ENCODE measurements at regions not wholly inside any gene's neighbourhood (a gene's known extent, or its start where the extent isn't known, plus 50 kb on each side); places are given as distances from the start of the nearest gene placed in this dataset.

DNA sequence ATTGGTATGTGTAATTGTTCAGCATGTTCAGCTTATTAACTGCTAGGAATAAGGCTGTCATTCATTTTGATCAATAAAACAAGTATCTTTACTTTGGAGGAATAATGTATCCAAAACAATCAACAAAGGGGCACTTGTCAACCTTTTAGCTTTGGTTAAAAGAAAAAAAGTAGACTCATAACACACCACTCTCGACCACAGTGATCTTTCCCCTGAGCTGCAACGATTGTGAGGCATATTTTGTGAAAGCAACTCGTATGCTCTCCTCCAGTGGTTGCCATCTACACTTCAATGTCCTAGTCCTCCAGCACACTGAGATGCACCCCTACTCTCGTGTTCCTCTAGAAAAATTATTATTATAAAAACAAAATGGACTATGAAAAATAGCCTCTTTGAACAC, 60.1 kb upstream of the PDE7B start:
- intact Hi-C loops (cut with micrococcal nuclease) = no loop called here
- H3K79me2 ChIP-seq (ENCODE audit: control insufficient read depth, insufficient read depth, low read length) = no peaks in the 10 kb centered on the region
- ChIA-PET CTCF (no interaction called here), POLR2A (no interaction called here)
- no peaks in the 10 kb centered on the region for H3K36me3 ChIP-seq (replicated peaks in 1 of 2; ENCODE audit: control extremely low read depth in 1 of 2, control insufficient read depth in 1 of 2, extremely low read depth in 1 of 2, insufficient read depth in 2 of 2, low read length in 1 of 2)
- no peaks in the 10 kb centered on the region for H3K9me3 ChIP-seq (ENCODE audit: control extremely low read depth in 1 of 3, control insufficient read depth in 2 of 3, insufficient read depth in 1 of 3, low read length in 2 of 3)
- DNase-seq (no peak), ATAC-seq (ENCODE audit: low read depth) (no peak)
- H3K4me1 ChIP-seq (ENCODE audit: control insufficient read depth in 2 of 2, insufficient read depth in 2 of 2, low read length in 2 of 2) = no peaks in the 10 kb centered on the region
- no peak overlapping the region for H3K4me2 ChIP-seq (replicated peaks; ENCODE audit: low read depth, low read length, poor library complexity, severe bottlenecking)
- no peak overlapping the region for H3K27ac ChIP-seq (ENCODE audit: low read length in 2 of 2)
- H4K20me1 ChIP-seq (ENCODE audit: control insufficient read depth, insufficient read depth, low read length, poor library complexity, severe bottlenecking) = no peaks in the 10 kb centered on the region
- H3K9ac ChIP-seq (ENCODE audit: low read length) = no peak overlapping the region
- H3K27ac Mint-ChIP-seq = no peak overlapping the region
- H3K4me1 Mint-ChIP-seq = no peaks in the 10 kb centered on the region
- H3K27me3 Mint-ChIP-seq = peaks cover 7% of the 10 kb centered on the region
- no peak overlapping the region for H3K4me3 Mint-ChIP-seq
- H3K9me3 Mint-ChIP-seq (ENCODE audit: insufficient read depth) = no peaks in the 10 kb centered on the region
- no peak overlapping the region for H2AFZ ChIP-seq (ENCODE audit: insufficient read depth, low read depth, low read length, poor library complexity, severe bottlenecking)
- TF ChIP-seq, protein P1, sequence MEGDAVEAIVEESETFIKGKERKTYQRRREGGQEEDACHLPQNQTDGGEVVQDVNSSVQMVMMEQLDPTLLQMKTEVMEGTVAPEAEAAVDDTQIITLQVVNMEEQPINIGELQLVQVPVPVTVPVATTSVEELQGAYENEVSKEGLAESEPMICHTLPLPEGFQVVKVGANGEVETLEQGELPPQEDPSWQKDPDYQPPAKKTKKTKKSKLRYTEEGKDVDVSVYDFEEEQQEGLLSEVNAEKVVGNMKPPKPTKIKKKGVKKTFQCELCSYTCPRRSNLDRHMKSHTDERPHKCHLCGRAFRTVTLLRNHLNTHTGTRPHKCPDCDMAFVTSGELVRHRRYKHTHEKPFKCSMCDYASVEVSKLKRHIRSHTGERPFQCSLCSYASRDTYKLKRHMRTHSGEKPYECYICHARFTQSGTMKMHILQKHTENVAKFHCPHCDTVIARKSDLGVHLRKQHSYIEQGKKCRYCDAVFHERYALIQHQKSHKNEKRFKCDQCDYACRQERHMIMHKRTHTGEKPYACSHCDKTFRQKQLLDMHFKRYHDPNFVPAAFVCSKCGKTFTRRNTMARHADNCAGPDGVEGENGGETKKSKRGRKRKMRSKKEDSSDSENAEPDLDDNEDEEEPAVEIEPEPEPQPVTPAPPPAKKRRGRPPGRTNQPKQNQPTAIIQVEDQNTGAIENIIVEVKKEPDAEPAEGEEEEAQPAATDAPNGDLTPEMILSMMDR (IDR thresholded peaks at IDR 0.05) = no peak
- no peak for TF ChIP-seq EZH2 (IDR thresholded peaks at IDR 0.05; ENCODE audit: borderline replicate concordance, insufficient read depth, low read depth, low read length, poor library complexity, severe bottlenecking)
- WGBS (ENCODE audit: insufficient coverage) = 80% methylated on average over 3 of the region's 4 CpGs
- H3K4me3 ChIP-seq (ENCODE audit: control extremely low read depth in 1 of 5, extremely low read depth in 1 of 5, insufficient read depth in 1 of 5, low read depth in 2 of 5, low read length in 4 of 5) = no peak overlapping the region
- no peaks in the 10 kb centered on the region for H3K27me3 ChIP-seq (replicated peaks in 1 of 4; ENCODE audit: control extremely low read depth in 1 of 4, control insufficient read depth in 3 of 4, insufficient read depth in 4 of 4, low read length in 3 of 4)

DNA sequence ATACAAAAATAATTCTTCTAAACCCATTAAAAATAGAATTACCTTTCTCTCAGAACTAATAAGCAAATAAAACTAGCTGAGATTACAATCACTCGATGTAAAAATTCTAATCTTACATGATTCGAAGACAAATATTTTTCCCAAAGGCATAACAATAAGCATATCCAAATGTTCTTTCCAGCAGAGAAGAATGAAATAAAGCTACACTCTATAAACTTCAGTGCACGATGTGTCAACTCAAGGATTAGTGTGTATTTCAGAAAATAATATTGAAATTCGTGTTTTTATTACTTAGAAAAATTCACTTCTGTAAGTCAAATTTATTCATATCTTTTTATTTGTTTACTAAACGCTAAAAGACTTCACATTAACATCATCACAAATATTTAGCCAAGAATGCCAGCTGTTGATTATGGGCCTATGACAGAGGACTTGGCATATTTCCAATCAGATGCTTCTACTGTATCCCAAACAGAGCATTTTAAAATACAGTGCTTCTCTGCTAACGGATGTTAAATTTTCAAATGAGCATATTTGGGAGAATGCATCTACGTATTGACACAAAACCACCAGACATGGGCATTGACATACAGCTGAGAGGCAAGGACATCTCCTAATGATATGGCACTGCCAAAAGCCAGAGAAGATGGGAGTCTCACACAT, 54.7 kb upstream of the PDE7B start:
- no peak overlapping the region for H2AFZ ChIP-seq (ENCODE audit: insufficient read depth, low read depth, low read length, poor library complexity, severe bottlenecking)

More for the DNA sequence above, 54.7 kb upstream of the PDE7B start:
- H3K27me3 Mint-ChIP-seq = peaks cover 7% of the 10 kb centered on the region
- Histone ChIP-seq H3K9ac (ENCODE audit: low read length) (no peak overlapping the region), H3K79me2 (ENCODE audit: control insufficient read depth, insufficient read depth, low read length) (no peaks in the 10 kb centered on the region), H3K27ac (ENCODE audit: low read length in 2 of 2) (no peak overlapping the region), H3K27me3 (replicated peaks in 1 of 4; ENCODE audit: control extremely low read depth in 1 of 4, control insufficient read depth in 3 of 4, insufficient read depth in 4 of 4, low read length in 3 of 4) (no peaks in the 10 kb centered on the region), H3K36me3 (replicated peaks in 1 of 2; ENCODE audit: control extremely low read depth in 1 of 2, control insufficient read depth in 1 of 2, extremely low read depth in 1 of 2, insufficient read depth in 2 of 2, low read length in 1 of 2) (no peaks in the 10 kb centered on the region), H3K9me3 (ENCODE audit: control extremely low read depth in 1 of 3, control insufficient read depth in 2 of 3, insufficient read depth in 1 of 3, low read length in 2 of 3) (no peaks in the 10 kb centered on the region), H3K4me3 (ENCODE audit: control extremely low read depth in 1 of 5, extremely low read depth in 1 of 5, insufficient read depth in 1 of 5, low read depth in 2 of 5, low read length in 4 of 5) (no peak overlapping the region), H4K20me1 (ENCODE audit: control insufficient read depth, insufficient read depth, low read length, poor library complexity, severe bottlenecking) (no peaks in the 10 kb centered on the region), H3K4me1 (ENCODE audit: control insufficient read depth in 2 of 2, insufficient read depth in 2 of 2, low read length in 2 of 2) (no peaks in the 10 kb centered on the region), H3K4me2 (replicated peaks; ENCODE audit: low read depth, low read length, poor library complexity, severe bottlenecking) (no peak overlapping the region)
- ATAC-seq (ENCODE audit: low read depth) (no peak), DNase-seq (no peak)
- H3K9me3 Mint-ChIP-seq (ENCODE audit: insufficient read depth) = no peaks in the 10 kb centered on the region
- 100% methylated on average over 3 of the region's 7 CpGs for WGBS (ENCODE audit: insufficient coverage)
- ChIA-PET POLR2A (no interaction called here), CTCF (interaction anchor here (0.8 kb wide), 1 partner anchor 113 kb away, joined by 3 read pairs; no protein-coding TSS in a partner anchor)
- no peak for TF ChIP-seq EZH2 (IDR thresholded peaks at IDR 0.05; ENCODE audit: borderline replicate concordance, insufficient read depth, low read depth, low read length, poor library complexity, severe bottlenecking)
- TF ChIP-seq, protein P1 (IDR thresholded peaks at IDR 0.05) = no peak
- intact Hi-C loops (cut with micrococcal nuclease) = no loop called here
- H3K4me1 Mint-ChIP-seq = peaks cover 7% of the 10 kb centered on the region
- H3K4me3 Mint-ChIP-seq = no peak overlapping the region
- H3K27ac Mint-ChIP-seq = no peak overlapping the region

Data from B cell (primary cell).